SK-N-SH (cell line): ENCODE measurements at regions not wholly inside any gene's neighbourhood (a gene's known extent, or its start where the extent isn't known, plus 50 kb on each side); places are given as distances from the start of the nearest gene placed in this dataset.

Experiments used
- CTCF ChIA-PET: fragments of 300-600, 350-600 bp; formaldehyde crosslinking; extraction: SDS; loops from one replicate; lab custom pipeline; 2021; lab: Yijun Ruan, JAX
- POLR2A ChIA-PET: fragments of 350-600 bp; sonication (Branson Sonifier 250); formaldehyde crosslinking; extraction: SDS; loops from one replicate; lab custom pipeline; 2020; ENCODE audit warnings: antibody characterized with exemption, inconsistent platforms; lab: Yijun Ruan, JAX
- DNase-seq: peaks from one replicate; pipeline ENCODE4 v3.0.0; 2012
- H2AFZ ChIP-seq: fragments of 200-600 bp; sonication (generic); 2 replicates; pipeline ENCODE4 v1.8.1; 2016; ENCODE audit warnings: antibody characterized with exemption, mild to moderate bottlenecking, low read depth
- H3F3A ChIP-seq: fragments of 200-600 bp; sonication (generic); replicated peaks from 2 replicates; pipeline ENCODE3; 2016; ENCODE audit warnings: antibody characterized with exemption, mild to moderate bottlenecking; ENCODE audit not compliant: insufficient read depth
- H3K27ac ChIP-seq, 2 experiments: fragments of 200-500 bp in 1 of 2; fragments of 200-600 bp in 1 of 2; sonication (Bioruptor generic) in 1 of 2; sonication (generic), shearing (Covaris generic) in 1 of 2; 2 replicates each; pipeline versions ENCODE4 v1.5.1 to v1.6.1; 2014 to 2016; ENCODE audit warnings: low read depth in 2 of 2, inconsistent platforms in 1 of 2, low read length in 1 of 2, mild to moderate bottlenecking in 1 of 2, mixed read lengths in 1 of 2
- H3K27me3 ChIP-seq: fragments of 200-600 bp; sonication (generic), shearing (Covaris generic); 2 replicates; pipeline ENCODE4 v1.6.1; 2016; ENCODE audit warnings: mixed run types; ENCODE audit not compliant: insufficient read depth
- H3K36me3 ChIP-seq, 2 experiments: fragments of 200-500 bp in 1 of 2; fragments of 200-600 bp in 1 of 2; sonication (Bioruptor generic) in 1 of 2; sonication (generic) in 1 of 2; replicated peaks in 1 of 2; 2 replicates each; pipeline versions ENCODE3 to v1.5.1; 2014 to 2016; ENCODE audit warnings: low read length in 1 of 2, mild to moderate bottlenecking in 1 of 2; ENCODE audit not compliant: insufficient read depth in 2 of 2, control insufficient read depth in 1 of 2
- H3K4me1 ChIP-seq, 2 experiments: fragments of 200-500 bp in 1 of 2; fragments of 200-600 bp in 1 of 2; sonication (Bioruptor generic) in 1 of 2; sonication (generic), shearing (Covaris generic) in 1 of 2; 2 replicates each; pipeline versions ENCODE4 v1.5.1 to v1.6.1; 2014 to 2016; ENCODE audit warnings: low read depth in 1 of 2, low read length in 1 of 2, mixed run types in 1 of 2; ENCODE audit not compliant: insufficient read depth in 2 of 2, control insufficient read depth in 1 of 2
- H3K4me2 ChIP-seq: fragments of 200-600 bp; sonication (generic), shearing (Covaris generic); 2 replicates; pipeline ENCODE4 v1.6.1; 2017; ENCODE audit warnings: mixed run types
- H3K4me3 ChIP-seq, 2 experiments: fragments of 200-500 bp in 1 of 2; fragments of 200-600 bp in 1 of 2; sonication (Bioruptor generic) in 1 of 2; sonication (generic), shearing (Covaris generic) in 1 of 2; 2 replicates each; pipeline versions ENCODE4 v1.5.1 to v1.8.1; 2014 to 2016; ENCODE audit warnings: low read depth in 2 of 2, inconsistent platforms in 1 of 2, low read length in 1 of 2, mild to moderate bottlenecking in 1 of 2, mixed read lengths in 1 of 2, moderate library complexity in 1 of 2
- H3K79me2 ChIP-seq: fragments of 200-600 bp; sonication (generic); 2 replicates; pipeline ENCODE4 v1.8.1; 2017; ENCODE audit warnings: mild to moderate bottlenecking; ENCODE audit not compliant: insufficient read depth
- H3K9ac ChIP-seq: fragments of 200-600 bp; sonication (generic); 2 replicates; pipeline ENCODE4 v1.6.1; 2017; ENCODE audit warnings: mixed run types
- H3K9me2 ChIP-seq: fragments of 200-600 bp; sonication (generic); 2 replicates; pipeline ENCODE4 v1.6.1; 2017; ENCODE audit warnings: mixed run types
- H3K9me3 ChIP-seq: fragments of 200-600 bp; sonication (generic); 2 replicates; pipeline ENCODE4 v1.6.1; 2017; ENCODE audit warnings: mixed run types, mild to moderate bottlenecking, moderate library complexity
- H4K20me1 ChIP-seq: fragments of 200-600 bp; sonication (generic); 2 replicates; pipeline ENCODE4 v1.6.1; 2017; ENCODE audit warnings: mild to moderate bottlenecking, mixed run types; ENCODE audit not compliant: insufficient read depth
- ELF1 ChIP-seq: IDR thresholded peaks from 2 replicates; pipeline ENCODE4 v1.4.0; 2012
- FOSL2 ChIP-seq: IDR thresholded peaks from 2 replicates; pipeline ENCODE4 v1.4.0; 2012; ENCODE audit warnings: low read depth, mild to moderate bottlenecking, moderate library complexity, borderline replicate concordance
- FOXJ3 ChIP-seq: sonication (generic); formaldehyde crosslinking; IDR thresholded peaks from 2 replicates; pipeline ENCODE4 v1.5.1; 2020; ENCODE audit warnings: mild to moderate bottlenecking, missing genetic modification reagents
- JUND ChIP-seq: IDR thresholded peaks from 2 replicates; pipeline ENCODE4 v1.4.0; 2012
- MEF2A ChIP-seq: IDR thresholded peaks from 2 replicates; pipeline ENCODE4 v1.4.0; 2012; ENCODE audit warnings: low read depth, borderline replicate concordance
- RCOR1 ChIP-seq: fragments of 150-350 bp; IDR thresholded peaks from 2 replicates; pipeline ENCODE4 v1.6.1; 2017; ENCODE audit warnings: antibody characterized with exemption, low read length
- RFX5 ChIP-seq: IDR thresholded peaks from 2 replicates; pipeline ENCODE4 v1.6.1; 2012; ENCODE audit warnings: mild to moderate bottlenecking, improper control_type of control experiment, low read length
- TAF1 ChIP-seq: IDR thresholded peaks from 2 replicates; pipeline ENCODE4 v1.6.1; 2012; ENCODE audit warnings: low read depth, mild to moderate bottlenecking, low read length, moderate library complexity, borderline replicate concordance
- TCF12 ChIP-seq: IDR thresholded peaks from 2 replicates; pipeline ENCODE4 v1.4.0; 2012
- TEAD4 ChIP-seq: IDR thresholded peaks from 2 replicates; pipeline ENCODE4 v1.4.0; 2012; ENCODE audit warnings: mild to moderate bottlenecking, borderline replicate concordance; ENCODE audit not compliant: insufficient read depth
- YY1 ChIP-seq: IDR thresholded peaks from 2 replicates; pipeline ENCODE4 v1.4.0; 2012; ENCODE audit warnings: low read depth, mild to moderate bottlenecking
- WGBS: methylation state at CpG from one replicate; pipeline ENCODE4 v1.1.6; 2017; ENCODE audit warnings: low lambda C conversion rate; 5-methylcytosine and 5-hydroxymethylcytosine counted together
- TF ChIP-seq, protein P1 (sequence below): IDR thresholded peaks from 2 replicates; pipeline ENCODE4 v1.6.1; 2012; ENCODE audit warnings: mild to moderate bottlenecking, low read depth, low read length, moderate library complexity
- TF ChIP-seq, protein P2 (sequence below): IDR thresholded peaks from 2 replicates; pipeline ENCODE4 v1.4.0; 2012; ENCODE audit warnings: low read depth

- Histone ChIP-seq H3K79me2 (no peaks in the 10 kb centered on the region), H3K9ac (no peak overlapping the region), H3K9me3 (no peaks in the 10 kb centered on the region), H4K20me1 (no peaks in the 10 kb centered on the region), H3K36me3 (no peaks in the 10 kb centered on the region), H2AFZ (no peak overlapping the region), H3K4me1 (no peaks in the 10 kb centered on the region; a peak in 1 of 4 replicates), H3K4me2 (no peak overlapping the region), H3F3A (no peaks in the 10 kb centered on the region), H3K4me3 (no peak overlapping the region), H3K9me2 (no peaks in the 10 kb centered on the region), H3K27me3 (no peaks in the 10 kb centered on the region), H3K27ac (no peak overlapping the region)
- ChIA-PET CTCF (interaction anchor here (1.3 kb wide), 1 partner anchor 11 kb away, joined by 3 read pairs; no protein-coding TSS in a partner anchor), POLR2A (no interaction called here)
- TF ChIP-seq MEF2A (no peak), TCF12 (no peak), FOSL2 (no peak), TAF1 (no peak), RCOR1 (no peak), RFX5 (no peak), TEAD4 (no peak), FOXJ3 (CRISPR knock-in tag) (no peak), ELF1 (no peak), YY1 (no peak)
- TF ChIP-seq, protein P1, sequence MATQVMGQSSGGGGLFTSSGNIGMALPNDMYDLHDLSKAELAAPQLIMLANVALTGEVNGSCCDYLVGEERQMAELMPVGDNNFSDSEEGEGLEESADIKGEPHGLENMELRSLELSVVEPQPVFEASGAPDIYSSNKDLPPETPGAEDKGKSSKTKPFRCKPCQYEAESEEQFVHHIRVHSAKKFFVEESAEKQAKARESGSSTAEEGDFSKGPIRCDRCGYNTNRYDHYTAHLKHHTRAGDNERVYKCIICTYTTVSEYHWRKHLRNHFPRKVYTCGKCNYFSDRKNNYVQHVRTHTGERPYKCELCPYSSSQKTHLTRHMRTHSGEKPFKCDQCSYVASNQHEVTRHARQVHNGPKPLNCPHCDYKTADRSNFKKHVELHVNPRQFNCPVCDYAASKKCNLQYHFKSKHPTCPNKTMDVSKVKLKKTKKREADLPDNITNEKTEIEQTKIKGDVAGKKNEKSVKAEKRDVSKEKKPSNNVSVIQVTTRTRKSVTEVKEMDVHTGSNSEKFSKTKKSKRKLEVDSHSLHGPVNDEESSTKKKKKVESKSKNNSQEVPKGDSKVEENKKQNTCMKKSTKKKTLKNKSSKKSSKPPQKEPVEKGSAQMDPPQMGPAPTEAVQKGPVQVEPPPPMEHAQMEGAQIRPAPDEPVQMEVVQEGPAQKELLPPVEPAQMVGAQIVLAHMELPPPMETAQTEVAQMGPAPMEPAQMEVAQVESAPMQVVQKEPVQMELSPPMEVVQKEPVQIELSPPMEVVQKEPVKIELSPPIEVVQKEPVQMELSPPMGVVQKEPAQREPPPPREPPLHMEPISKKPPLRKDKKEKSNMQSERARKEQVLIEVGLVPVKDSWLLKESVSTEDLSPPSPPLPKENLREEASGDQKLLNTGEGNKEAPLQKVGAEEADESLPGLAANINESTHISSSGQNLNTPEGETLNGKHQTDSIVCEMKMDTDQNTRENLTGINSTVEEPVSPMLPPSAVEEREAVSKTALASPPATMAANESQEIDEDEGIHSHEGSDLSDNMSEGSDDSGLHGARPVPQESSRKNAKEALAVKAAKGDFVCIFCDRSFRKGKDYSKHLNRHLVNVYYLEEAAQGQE = no peak
- TF ChIP-seq, protein P2, sequence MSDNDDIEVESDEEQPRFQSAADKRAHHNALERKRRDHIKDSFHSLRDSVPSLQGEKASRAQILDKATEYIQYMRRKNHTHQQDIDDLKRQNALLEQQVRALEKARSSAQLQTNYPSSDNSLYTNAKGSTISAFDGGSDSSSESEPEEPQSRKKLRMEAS = no peak
- DNase-seq = no peak
- 38% methylated on average over 5 of the region's 5 CpGs for WGBS
Measured at GRCh38 chr2:5132281-5132680, 559.9 kb upstream of the SOX11 start.

DNA sequence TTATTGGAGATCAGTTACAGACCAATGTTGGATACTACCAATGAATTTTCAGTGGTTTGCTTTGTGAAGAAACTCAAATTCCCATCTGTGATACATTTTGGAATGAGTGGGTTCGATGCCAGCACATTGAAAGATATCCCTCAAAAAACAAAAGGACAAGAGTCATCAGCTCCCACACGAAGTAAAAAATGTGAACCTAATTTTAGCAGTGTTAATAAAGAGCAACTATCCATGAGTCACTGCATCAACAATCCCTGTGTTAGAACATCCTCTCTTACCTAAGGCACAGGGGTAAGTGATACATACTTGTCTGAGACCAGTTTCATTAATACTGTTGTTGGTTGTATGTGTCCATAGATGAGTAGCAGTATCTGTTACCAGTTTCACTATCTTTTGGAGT is 551.8 kb upstream of the SOX11 start:
- Histone ChIP-seq H4K20me1 (no peaks in the 10 kb centered on the region), H3K4me2 (no peak overlapping the region), H2AFZ (no peak overlapping the region), H3K36me3 (no peaks in the 10 kb centered on the region), H3K27me3 (no peaks in the 10 kb centered on the region), H3K4me1 (no peaks in the 10 kb centered on the region), H3K27ac (no peak overlapping the region), H3K9me3 (no peaks in the 10 kb centered on the region), H3F3A (no peaks in the 10 kb centered on the region), H3K9ac (no peak overlapping the region), H3K79me2 (no peaks in the 10 kb centered on the region), H3K9me2 (no peaks in the 10 kb centered on the region)
- no peak for DNase-seq
- 1% methylated on average over 2 of the region's 2 CpGs for WGBS
- CTCF ChIA-PET = no interaction called here
- POLR2A ChIA-PET = no interaction called here
- TF ChIP-seq FOSL2 (no peak), TCF12 (no peak), YY1 (no peak), JUND (no peak), TEAD4 (no peak)
- TF ChIP-seq, all 33 proteins: peak for 0
- H3K4me3 ChIP-seq = no peak overlapping the region
